ENCODE measurements at regions not wholly inside any gene's neighbourhood (a gene's known extent, or its start where the extent isn't known, plus 50 kb on each side); places are given as distances from the start of the nearest gene placed in this dataset.

DNA sequence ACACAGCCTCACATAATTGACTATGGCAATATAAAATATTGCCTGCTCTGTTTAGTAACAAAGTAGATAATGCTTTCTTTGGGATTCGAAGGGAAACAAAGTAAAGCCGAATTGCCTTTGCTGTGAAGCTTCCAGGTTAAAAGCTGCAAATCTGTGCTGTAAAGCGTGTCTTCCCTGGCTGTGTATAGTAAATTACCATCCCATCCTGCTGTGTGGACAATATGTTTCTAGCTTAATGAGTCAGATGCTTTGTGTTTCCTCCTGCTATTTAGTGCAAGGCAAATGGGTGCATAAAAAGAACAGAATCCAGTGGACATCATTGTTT lies 265.1 kb downstream of the SOCS6 start:
- TF ChIP-seq CTCF (IDR thresholded peaks at IDR 0.05): no peak
- no peak for TF ChIP-seq EZH2 (IDR thresholded peaks at IDR 0.05)
- no peak for TF ChIP-seq EZH2phosphoT487 (IDR thresholded peaks at IDR 0.05)
